Vagina (tissue), 2 donors: ENCODE measurements at regions not wholly inside any gene's neighbourhood (a gene's known extent, or its start where the extent isn't known, plus 50 kb on each side); places are given as distances from the start of the nearest gene placed in this dataset.

Experiments used
- DNase-seq, 2 donors: peaks; one replicate each; pipeline ENCODE4 v3.0.0-alpha.2; 2017; ENCODE audit errors: extremely low spot score in 2 of 2
- H3K27ac ChIP-seq: fragments of 200-600 bp; sonication (generic); one replicate; pipeline ENCODE4 v1.5.1; 2019
- H3K27me3 ChIP-seq: fragments of 200-600 bp; sonication (generic); one replicate; pipeline ENCODE4 v1.5.1; 2019
- H3K36me3 ChIP-seq, 2 donors: fragments of 200-600 bp; sonication (generic); one replicate each; pipeline ENCODE4 v1.5.1; 2017 to 2019
- H3K4me1 ChIP-seq: fragments of 200-600 bp; sonication (generic); one replicate; pipeline ENCODE4 v1.5.1; 2019
- H3K4me3 ChIP-seq, 2 donors: fragments of 200-600 bp; sonication (generic); 1 replicate in 1 of 2; 2 replicates in 1 of 2; pipeline ENCODE4 v1.5.1; 2016 to 2019
- H3K9me3 ChIP-seq: fragments of 200-600 bp; sonication (generic); one replicate; pipeline ENCODE4 v1.5.1; 2019
- CTCF ChIP-seq, 3 experiments: fragments of 450-650 bp in 2 of 3; fragments of 200-600 bp in 1 of 3; sonication (generic) in 1 of 3; IDR thresholded peaks; one replicate each; pipeline ENCODE4 v1.5.1; 2017 to 2019; ENCODE audit warnings: antibody characterized with exemption in 3 of 3, mild to moderate bottlenecking in 2 of 3, moderate library complexity in 2 of 3
- POLR2A ChIP-seq, 2 donors: fragments of 450-650 bp; IDR thresholded peaks; one replicate each; pipeline ENCODE4 v1.6.1; 2017; ENCODE audit warnings: antibody characterized with exemption in 2 of 2, mild to moderate bottlenecking in 2 of 2, moderate library complexity in 2 of 2
- POLR2AphosphoS5 ChIP-seq, 2 donors: sonication (generic); formaldehyde crosslinking; IDR thresholded peaks; one replicate each; pipeline ENCODE4 v1.9.0; 2017; ENCODE audit warnings: antibody characterized with exemption in 2 of 2, mild to moderate bottlenecking in 2 of 2, low read depth in 1 of 2; ENCODE audit not compliant: insufficient read depth in 1 of 2
- intact Hi-C: fragments of 100-400 bp; cut with DNase I; formaldehyde crosslinking; loops from one replicate; pipeline ENCODE4 v1.15.1; 2023

- no peak for DNase-seq
- Histone ChIP-seq H3K27me3 (no peaks in the 10 kb centered on the region), H3K4me1 (no peaks in the 10 kb centered on the region), H3K4me3 (no peak overlapping the region), H3K27ac (no peak overlapping the region), H3K36me3 (no peaks in the 10 kb centered on the region), H3K9me3 (no peaks in the 10 kb centered on the region)
- TF ChIP-seq POLR2AphosphoS5 (IDR thresholded peaks at IDR 0.05; ENCODE audit: insufficient read depth in 1 of 2, low read depth in 1 of 2) (no peak), CTCF (IDR thresholded peaks at IDR 0.05) (no peak), POLR2A (IDR thresholded peaks at IDR 0.05) (no peak)
- intact Hi-C loops, result no loop called here
Observed at GRCh38 chr10:85047979-85048378, 719.6 kb downstream of the CCSER2 start.

- H3K4me3 ChIP-seq, result no peak overlapping the region
- intact Hi-C loops, result no loop called here
- no peaks in the 10 kb centered on the region for H3K36me3 ChIP-seq
- no peaks in the 10 kb centered on the region for H3K4me1 ChIP-seq
- H3K9me3 ChIP-seq, result no peaks in the 10 kb centered on the region
- H3K27ac ChIP-seq, result no peak overlapping the region
- no peak for DNase-seq
- H3K27me3 ChIP-seq, result no peaks in the 10 kb centered on the region
- no peak for TF ChIP-seq POLR2A (IDR thresholded peaks at IDR 0.05)
- no peak for TF ChIP-seq CTCF (IDR thresholded peaks at IDR 0.05)
- TF ChIP-seq POLR2AphosphoS5 (IDR thresholded peaks at IDR 0.05; ENCODE audit: insufficient read depth in 1 of 2, low read depth in 1 of 2), result no peak
Observed at GRCh38 chr10:85048644-85049043, 720.3 kb downstream of the CCSER2 start.

GRCh38 chr10:85060944-85061343, 732.6 kb downstream of the CCSER2 start:
- Histone ChIP-seq H3K4me3 (no peak overlapping the region), H3K4me1 (no peaks in the 10 kb centered on the region), H3K27me3 (no peaks in the 10 kb centered on the region), H3K27ac (no peak overlapping the region), H3K9me3 (no peaks in the 10 kb centered on the region), H3K36me3 (no peaks in the 10 kb centered on the region)
- TF ChIP-seq POLR2A (IDR thresholded peaks at IDR 0.05) (no peak), POLR2AphosphoS5 (IDR thresholded peaks at IDR 0.05; ENCODE audit: insufficient read depth in 1 of 2, low read depth in 1 of 2) (no peak), CTCF (IDR thresholded peaks at IDR 0.05) (no peak)
- DNase-seq, result peak in 1 of 2 donors; percentile 89
- intact Hi-C loops, result no loop called here

GRCh38 chr10:85061401-85061800, 733.0 kb downstream of the CCSER2 start:
- Histone ChIP-seq H3K9me3 (no peaks in the 10 kb centered on the region), H3K4me3 (no peak overlapping the region), H3K36me3 (no peaks in the 10 kb centered on the region), H3K27ac (no peak overlapping the region), H3K27me3 (no peaks in the 10 kb centered on the region), H3K4me1 (no peaks in the 10 kb centered on the region)
- intact Hi-C loops, result no loop called here
- DNase-seq, result no peak
- no peak for TF ChIP-seq POLR2A (IDR thresholded peaks at IDR 0.05)
- TF ChIP-seq POLR2AphosphoS5 (IDR thresholded peaks at IDR 0.05; ENCODE audit: insufficient read depth in 1 of 2, low read depth in 1 of 2), result no peak
- no peak for TF ChIP-seq CTCF (IDR thresholded peaks at IDR 0.05)

GRCh38 chr10:85067955-85068354, 739.6 kb downstream of the CCSER2 start:
- intact Hi-C loops, result no loop called here
- no peak for TF ChIP-seq POLR2AphosphoS5 (IDR thresholded peaks at IDR 0.05; ENCODE audit: insufficient read depth in 1 of 2, low read depth in 1 of 2)
- TF ChIP-seq CTCF (IDR thresholded peaks at IDR 0.05), result no peak
- TF ChIP-seq POLR2A (IDR thresholded peaks at IDR 0.05), result no peak

More at GRCh38 chr10:85067955-85068354, 739.6 kb downstream of the CCSER2 start:
- no peak for DNase-seq
- Histone ChIP-seq H3K9me3 (no peaks in the 10 kb centered on the region), H3K36me3 (no peaks in the 10 kb centered on the region), H3K4me1 (no peaks in the 10 kb centered on the region), H3K27me3 (no peaks in the 10 kb centered on the region), H3K27ac (no peak overlapping the region), H3K4me3 (no peak overlapping the region)
